Fibroblast of villous mesenchyme (primary cell): ENCODE measurements at regions not wholly inside any gene's neighbourhood (a gene's known extent, or its start where the extent isn't known, plus 50 kb on each side); places are given as distances from the start of the nearest gene placed in this dataset.
A peak's percentile ranks its signal among the peaks of the same experiment; 100 is the strongest.
"Not testable (repeated sequence)": the region's sequence is repeated elsewhere in the genome, so short reads cannot be mapped to it uniquely, and the experiment has no call there.

Experiments used
- DNase-seq: peaks from one replicate; pipeline ENCODE4 v3.0.0-alpha.2; 2010; ENCODE audit warnings: low read depth
- H3K4me3 ChIP-seq: 2 replicates; pipeline ENCODE4 v1.5.1; 2011; ENCODE audit warnings: low read depth, mild to moderate bottlenecking, low read length
- CTCF ChIP-seq: IDR thresholded peaks from 2 replicates; pipeline ENCODE4 v1.5.1; 2012; ENCODE audit warnings: low read depth, mild to moderate bottlenecking, low read length; ENCODE audit not compliant: insufficient read depth

- no peak for DNase-seq
- no peak for TF ChIP-seq CTCF
These were observed 105.7 kb upstream of the RANBP3L start for GRCh38 chr5:36407396-36407795.

GRCh38 chr5:36409711-36410110, 108.0 kb upstream of the RANBP3L start:
- DNase-seq, result not testable (repeated sequence)

More at GRCh38 chr5:36407396-36407795, 105.7 kb upstream of the RANBP3L start:
- H3K4me3 ChIP-seq, result no peak overlapping the region

GRCh38 chr5:36410672-36411071, 109.0 kb upstream of the RANBP3L start:
- DNase-seq, H3K4me3 ChIP-seq: not testable (repeated sequence)

More at GRCh38 chr5:36409711-36410110, 108.0 kb upstream of the RANBP3L start:
- H3K4me3 ChIP-seq, result not testable (repeated sequence)

GRCh38 chr5:36414869-36415282, 113.2 kb upstream of the RANBP3L start:
- peak; percentile 71 for DNase-seq
- TF ChIP-seq CTCF, result peak; percentile 52
- no peak overlapping the region for H3K4me3 ChIP-seq

- DNase-seq, result no peak
- no peak for TF ChIP-seq CTCF
- H3K4me3 ChIP-seq, result no peak overlapping the region
These were observed 114.9 kb upstream of the RANBP3L start for GRCh38 chr5:36416605-36417004.

- no peak for TF ChIP-seq CTCF
- DNase-seq, result no peak
- H3K4me3 ChIP-seq, result no peak overlapping the region
These were observed 115.5 kb upstream of the RANBP3L start for GRCh38 chr5:36417221-36417620.

- TF ChIP-seq CTCF, result no peak
These were observed 116.0 kb upstream of the RANBP3L start for GRCh38 chr5:36417668-36418067.

GRCh38 chr5:36418152-36418979, 116.7 kb upstream of the RANBP3L start:
- no peak overlapping the region for H3K4me3 ChIP-seq
- no peak for DNase-seq
- no peak for TF ChIP-seq CTCF

More at GRCh38 chr5:36417668-36418067, 116.0 kb upstream of the RANBP3L start:
- no peak overlapping the region for H3K4me3 ChIP-seq
- no peak for DNase-seq
